Mesothelial cell of epicardium (in vitro differentiated cells): ENCODE measurements at regions not wholly inside any gene's neighbourhood (a gene's known extent, or its start where the extent isn't known, plus 50 kb on each side); places are given as distances from the start of the nearest gene placed in this dataset.

Experiments used
- DNase-seq, 2 experiments: peaks; one replicate each; pipeline ENCODE4 v3.0.0; 2021; ENCODE audit warnings: low spot score in 2 of 2; ENCODE audit not compliant: unreplicated experiment in 2 of 2
- H3K27ac Mint-ChIP-seq: 2 replicates; pipeline ENCODE4 v1.8.0; 2021; ENCODE audit warnings: mixed read lengths
- H3K27me3 Mint-ChIP-seq: 2 replicates; pipeline ENCODE4 v1.8.0; 2021; ENCODE audit warnings: low read depth, mixed read lengths
- H3K36me3 Mint-ChIP-seq: 2 replicates; pipeline ENCODE4 v1.8.0; 2021; ENCODE audit warnings: mixed read lengths
- H3K4me1 Mint-ChIP-seq: 2 replicates; pipeline ENCODE4 v1.8.0; 2021; ENCODE audit warnings: mixed read lengths
- H3K4me3 Mint-ChIP-seq: 2 replicates; pipeline ENCODE4 v1.8.0; 2021; ENCODE audit warnings: mild to moderate bottlenecking, moderate library complexity, mixed read lengths
- H3K9me3 Mint-ChIP-seq: 2 replicates; pipeline ENCODE4 v1.8.0; 2021; ENCODE audit warnings: mixed read lengths
- TF ChIP-seq, protein P1 (sequence below): fragments of 200-600 bp; sonication (generic); IDR thresholded peaks from one replicate; pipeline ENCODE4 v1.5.0; 2021; ENCODE audit warnings: antibody characterized with exemption; ENCODE audit not compliant: unreplicated experiment

GRCh38 chr21:26404288-26404687 lies 168.8 kb downstream of the CYYR1 start:
- Mint-ChIP-seq H3K27ac (peak overlapping the region; percentile 72), H3K4me1 (peaks cover 57% of the 10 kb centered on the region), H3K27me3 (no peaks in the 10 kb centered on the region), H3K36me3 (no peaks in the 10 kb centered on the region), H3K4me3 (no peak overlapping the region), H3K9me3 (peaks cover 12% of the 10 kb centered on the region)
- no peak for DNase-seq
- TF ChIP-seq, protein P1, sequence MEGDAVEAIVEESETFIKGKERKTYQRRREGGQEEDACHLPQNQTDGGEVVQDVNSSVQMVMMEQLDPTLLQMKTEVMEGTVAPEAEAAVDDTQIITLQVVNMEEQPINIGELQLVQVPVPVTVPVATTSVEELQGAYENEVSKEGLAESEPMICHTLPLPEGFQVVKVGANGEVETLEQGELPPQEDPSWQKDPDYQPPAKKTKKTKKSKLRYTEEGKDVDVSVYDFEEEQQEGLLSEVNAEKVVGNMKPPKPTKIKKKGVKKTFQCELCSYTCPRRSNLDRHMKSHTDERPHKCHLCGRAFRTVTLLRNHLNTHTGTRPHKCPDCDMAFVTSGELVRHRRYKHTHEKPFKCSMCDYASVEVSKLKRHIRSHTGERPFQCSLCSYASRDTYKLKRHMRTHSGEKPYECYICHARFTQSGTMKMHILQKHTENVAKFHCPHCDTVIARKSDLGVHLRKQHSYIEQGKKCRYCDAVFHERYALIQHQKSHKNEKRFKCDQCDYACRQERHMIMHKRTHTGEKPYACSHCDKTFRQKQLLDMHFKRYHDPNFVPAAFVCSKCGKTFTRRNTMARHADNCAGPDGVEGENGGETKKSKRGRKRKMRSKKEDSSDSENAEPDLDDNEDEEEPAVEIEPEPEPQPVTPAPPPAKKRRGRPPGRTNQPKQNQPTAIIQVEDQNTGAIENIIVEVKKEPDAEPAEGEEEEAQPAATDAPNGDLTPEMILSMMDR: no peak

- no peaks in the 10 kb centered on the region for H3K27me3 Mint-ChIP-seq
- TF ChIP-seq, protein P1: no peak
- H3K4me3 Mint-ChIP-seq: no peak overlapping the region
- H3K27ac Mint-ChIP-seq: peak overlapping the region; percentile 72
- H3K9me3 Mint-ChIP-seq: peaks cover 22% of the 10 kb centered on the region
- H3K4me1 Mint-ChIP-seq: peaks cover 48% of the 10 kb centered on the region
- no peaks in the 10 kb centered on the region for H3K36me3 Mint-ChIP-seq
- no peak for DNase-seq
These were observed 169.8 kb downstream of the CYYR1 start for GRCh38 chr21:26403321-26403720.

DNA sequence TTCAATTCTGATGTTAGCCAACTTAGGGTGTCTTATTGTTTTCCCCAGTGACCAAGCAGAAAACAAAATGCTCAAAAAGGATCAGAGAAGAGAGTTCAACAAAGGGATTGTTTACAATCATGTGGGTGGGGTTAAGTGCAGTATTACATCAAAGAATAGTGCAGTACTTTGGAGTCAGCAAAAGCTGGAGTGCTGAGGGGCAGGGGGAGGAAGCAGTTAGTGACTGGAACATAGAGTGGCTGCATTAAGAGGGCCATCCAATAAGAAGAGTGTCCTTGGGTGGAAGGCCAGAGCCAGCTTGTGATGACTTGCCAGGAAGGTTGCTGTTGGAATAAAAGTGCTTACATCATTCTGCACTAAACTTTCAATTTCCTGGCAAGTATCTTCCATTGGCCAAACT lies 175.5 kb downstream of the CYYR1 start:
- no peak overlapping the region for H3K27ac Mint-ChIP-seq

DNA sequence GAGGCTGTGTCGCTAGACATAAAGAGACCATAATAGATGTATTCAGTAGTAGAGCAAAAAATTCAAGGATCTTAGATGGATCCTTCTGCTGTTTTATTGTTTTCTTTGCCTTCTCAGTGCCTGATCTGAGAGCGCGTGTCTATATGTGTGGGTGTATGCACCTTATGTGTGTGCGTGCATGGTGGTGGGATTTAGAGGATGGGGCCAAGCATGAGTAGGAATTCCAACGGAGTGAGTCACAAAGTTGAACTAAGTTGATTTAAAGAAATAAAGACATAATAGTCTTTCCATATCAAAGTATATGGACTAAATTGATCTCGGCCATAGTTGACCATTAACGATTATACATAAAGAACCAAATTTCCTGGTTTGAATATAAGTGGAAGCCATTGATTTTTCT lies 178.7 kb downstream of the CYYR1 start:
- Mint-ChIP-seq H3K27me3 (no peaks in the 10 kb centered on the region), H3K27ac (no peak overlapping the region), H3K4me3 (no peak overlapping the region), H3K9me3 (peaks cover 19% of the 10 kb centered on the region), H3K36me3 (no peaks in the 10 kb centered on the region), H3K4me1 (peaks cover 24% of the 10 kb centered on the region)
- no peak for DNase-seq
- TF ChIP-seq, protein P1: no peak

More for the DNA sequence above, 175.5 kb downstream of the CYYR1 start:
- Mint-ChIP-seq H3K9me3 (peaks cover 31% of the 10 kb centered on the region), H3K36me3 (no peaks in the 10 kb centered on the region), H3K27me3 (no peaks in the 10 kb centered on the region), H3K4me3 (no peak overlapping the region), H3K4me1 (peaks cover 3% of the 10 kb centered on the region)
- DNase-seq: no peak
- TF ChIP-seq, protein P1: no peak

GRCh38 chr21:26391166-26391565 lies 181.9 kb downstream of the CYYR1 start:
- no peak overlapping the region for H3K27ac Mint-ChIP-seq
- no peak for DNase-seq
- peaks cover 33% of the 10 kb centered on the region for H3K4me1 Mint-ChIP-seq
- TF ChIP-seq, protein P1: no peak
- peaks cover 4% of the 10 kb centered on the region for H3K36me3 Mint-ChIP-seq
- peaks cover 10% of the 10 kb centered on the region for H3K9me3 Mint-ChIP-seq
- H3K27me3 Mint-ChIP-seq: no peaks in the 10 kb centered on the region
- no peak overlapping the region for H3K4me3 Mint-ChIP-seq

DNA sequence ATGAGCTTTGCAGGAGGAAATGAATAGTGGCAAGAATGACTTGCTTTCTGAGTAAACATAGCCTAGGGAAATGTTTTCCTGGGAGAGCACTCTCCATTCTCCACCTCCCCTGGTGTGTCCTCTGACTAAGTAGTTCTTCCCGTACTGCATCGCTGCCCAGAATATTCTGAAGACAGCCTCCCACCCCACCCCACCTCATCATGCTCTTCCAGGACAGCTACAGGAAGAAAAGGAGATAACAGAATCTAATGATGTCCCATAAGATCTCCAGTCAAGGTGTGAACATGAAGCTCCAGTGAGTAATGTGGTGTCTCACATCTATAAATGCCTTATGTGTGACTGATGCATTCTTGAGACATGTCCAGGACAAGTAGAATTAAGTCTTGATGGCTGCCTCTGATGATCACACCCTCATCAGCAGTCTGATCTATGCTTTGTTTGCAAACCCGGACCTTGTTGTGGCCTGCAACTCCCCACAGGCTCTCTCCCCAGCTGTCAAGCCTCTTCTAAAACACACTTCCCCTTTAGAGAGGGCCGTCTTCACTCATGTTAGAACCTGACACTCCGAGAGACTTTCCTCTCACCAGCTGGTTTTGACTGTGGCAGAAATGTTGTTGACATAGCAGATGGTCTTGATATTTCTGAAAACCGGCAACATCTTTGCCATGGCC lies 183.0 kb downstream of the CYYR1 start:
- TF ChIP-seq, protein P1: no peak
- H3K4me3 Mint-ChIP-seq: no peak overlapping the region
- H3K27ac Mint-ChIP-seq: peak overlapping the region; percentile 70
- peaks cover 16% of the 10 kb centered on the region for H3K9me3 Mint-ChIP-seq
- H3K36me3 Mint-ChIP-seq: peaks cover 4% of the 10 kb centered on the region
- H3K4me1 Mint-ChIP-seq: peaks cover 33% of the 10 kb centered on the region
- H3K27me3 Mint-ChIP-seq: no peaks in the 10 kb centered on the region
- no peak for DNase-seq
